ENCODE measurements at regions not wholly inside any gene's neighbourhood (a gene's known extent, or its start where the extent isn't known, plus 50 kb on each side); places are given as distances from the start of the nearest gene placed in this dataset.

- H3K4me3 ChIP-seq (ENCODE audit: low read length), result no peak overlapping the region
These were observed 121.6 kb upstream of the ADAMTS16 start for GRCh38 chr5:5018578-5018970.

DNA sequence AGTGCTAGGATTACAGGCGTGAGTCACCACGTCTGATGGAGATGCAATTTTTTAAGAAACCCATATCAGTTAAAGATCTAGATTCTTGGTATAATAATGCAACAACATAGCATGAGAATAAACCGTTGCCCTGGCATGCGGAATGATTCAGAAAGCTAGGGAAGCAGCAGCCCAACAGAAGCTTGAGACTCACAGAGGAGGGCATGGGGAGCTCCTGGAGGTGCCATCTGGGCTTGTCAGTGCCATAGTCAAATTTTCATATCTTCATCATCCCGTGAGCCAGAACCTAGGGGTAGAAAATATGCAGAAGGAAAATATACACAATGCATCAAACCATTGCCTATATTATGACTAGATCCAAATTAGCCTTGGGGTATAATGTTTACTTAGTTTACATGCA, 118.7 kb upstream of the ADAMTS16 start:
- no peak for DNase-seq (ENCODE audit: low read depth)
- H3K36me3 ChIP-seq (ENCODE audit: control insufficient read depth, insufficient read depth, low read length, severe bottlenecking), result no peaks in the 10 kb centered on the region
- peaks cover 13% of the 10 kb centered on the region for H3K4me1 ChIP-seq (ENCODE audit: control insufficient read depth, insufficient read depth, low read length)
- H3K9me3 ChIP-seq (ENCODE audit: control insufficient read depth, low read length), result no peaks in the 10 kb centered on the region
- H3K27me3 ChIP-seq (replicated peaks; ENCODE audit: control insufficient read depth, insufficient read depth, low read length), result no peaks in the 10 kb centered on the region
- no peak overlapping the region for H3K9ac ChIP-seq (ENCODE audit: low read length)
- no peak overlapping the region for H3K4me3 ChIP-seq (ENCODE audit: low read length)

More at GRCh38 chr5:5018578-5018970, 121.6 kb upstream of the ADAMTS16 start:
- H3K9ac ChIP-seq (ENCODE audit: low read length), result no peak overlapping the region
- no peaks in the 10 kb centered on the region for H3K9me3 ChIP-seq (ENCODE audit: control insufficient read depth, low read length)
- H3K4me1 ChIP-seq (ENCODE audit: control insufficient read depth, insufficient read depth, low read length), result peaks cover 26% of the 10 kb centered on the region
- no peak for DNase-seq (ENCODE audit: low read depth)
- H3K27me3 ChIP-seq (replicated peaks; ENCODE audit: control insufficient read depth, insufficient read depth, low read length), result no peaks in the 10 kb centered on the region
- H3K36me3 ChIP-seq (ENCODE audit: control insufficient read depth, insufficient read depth, low read length, severe bottlenecking), result no peaks in the 10 kb centered on the region

DNA sequence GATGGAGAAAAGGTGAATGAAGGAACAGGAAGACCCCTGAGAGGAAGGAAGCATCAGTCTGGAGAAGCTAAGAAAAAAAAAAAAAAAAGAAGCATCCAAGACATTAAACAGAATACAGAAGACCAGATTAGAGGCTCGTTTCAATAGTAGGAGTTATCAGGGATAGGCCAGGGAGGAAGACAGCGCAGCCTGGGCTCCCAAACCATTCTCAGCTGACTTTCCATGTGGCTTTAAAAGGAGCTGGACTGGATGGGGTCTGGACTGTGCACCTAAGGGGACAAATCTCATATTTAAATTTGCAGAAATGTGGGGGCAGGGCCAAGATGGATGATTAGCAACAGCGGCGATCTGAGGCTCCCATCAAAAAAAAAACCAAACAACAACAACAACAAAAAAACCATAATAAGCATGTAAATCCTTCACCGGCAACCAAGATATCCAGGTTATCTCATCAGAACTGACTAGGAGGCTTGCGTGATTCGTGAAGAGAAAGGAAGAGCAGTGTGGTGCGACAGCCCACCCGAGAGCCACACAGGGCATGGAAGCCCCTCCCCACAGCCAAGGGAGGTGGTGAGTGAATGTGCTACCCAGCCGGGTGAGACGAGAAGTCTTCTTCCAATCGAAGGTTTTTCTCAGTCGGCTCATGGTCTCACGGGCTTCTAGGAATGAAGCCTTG, 114.9 kb upstream of the ADAMTS16 start:
- Histone ChIP-seq H3K4me1 (ENCODE audit: control insufficient read depth, insufficient read depth, low read length) (no peaks in the 10 kb centered on the region), H3K27me3 (replicated peaks; ENCODE audit: control insufficient read depth, insufficient read depth, low read length) (no peaks in the 10 kb centered on the region), H3K4me3 (ENCODE audit: low read length) (peak overlapping the region; percentile 37), H3K36me3 (ENCODE audit: control insufficient read depth, insufficient read depth, low read length, severe bottlenecking) (no peaks in the 10 kb centered on the region), H3K9ac (ENCODE audit: low read length) (no peak overlapping the region), H3K9me3 (ENCODE audit: control insufficient read depth, low read length) (peaks cover 4% of the 10 kb centered on the region)
- no peak for DNase-seq (ENCODE audit: low read depth)

GRCh38 chr5:5025774-5026408, 114.2 kb upstream of the ADAMTS16 start:
- Histone ChIP-seq H3K9ac (ENCODE audit: low read length) (no peak overlapping the region), H3K4me1 (ENCODE audit: control insufficient read depth, insufficient read depth, low read length) (no peaks in the 10 kb centered on the region), H3K4me3 (ENCODE audit: low read length) (peak overlapping the region; percentile 37), H3K36me3 (ENCODE audit: control insufficient read depth, insufficient read depth, low read length, severe bottlenecking) (no peaks in the 10 kb centered on the region), H3K27me3 (replicated peaks; ENCODE audit: control insufficient read depth, insufficient read depth, low read length) (no peaks in the 10 kb centered on the region), H3K9me3 (ENCODE audit: control insufficient read depth, low read length) (peaks cover 11% of the 10 kb centered on the region)
- DNase-seq (ENCODE audit: low read depth), result no peak

GRCh38 chr5:5026409-5026785, 113.7 kb upstream of the ADAMTS16 start:
- H3K9ac ChIP-seq (ENCODE audit: low read length), result no peak overlapping the region
- no peak overlapping the region for H3K4me3 ChIP-seq (ENCODE audit: low read length)
- no peak for DNase-seq (ENCODE audit: low read depth)
- no peaks in the 10 kb centered on the region for H3K36me3 ChIP-seq (ENCODE audit: control insufficient read depth, insufficient read depth, low read length, severe bottlenecking)
- peaks cover 13% of the 10 kb centered on the region for H3K9me3 ChIP-seq (ENCODE audit: control insufficient read depth, low read length)
- H3K27me3 ChIP-seq (replicated peaks; ENCODE audit: control insufficient read depth, insufficient read depth, low read length), result no peaks in the 10 kb centered on the region
- no peaks in the 10 kb centered on the region for H3K4me1 ChIP-seq (ENCODE audit: control insufficient read depth, insufficient read depth, low read length)

DNA sequence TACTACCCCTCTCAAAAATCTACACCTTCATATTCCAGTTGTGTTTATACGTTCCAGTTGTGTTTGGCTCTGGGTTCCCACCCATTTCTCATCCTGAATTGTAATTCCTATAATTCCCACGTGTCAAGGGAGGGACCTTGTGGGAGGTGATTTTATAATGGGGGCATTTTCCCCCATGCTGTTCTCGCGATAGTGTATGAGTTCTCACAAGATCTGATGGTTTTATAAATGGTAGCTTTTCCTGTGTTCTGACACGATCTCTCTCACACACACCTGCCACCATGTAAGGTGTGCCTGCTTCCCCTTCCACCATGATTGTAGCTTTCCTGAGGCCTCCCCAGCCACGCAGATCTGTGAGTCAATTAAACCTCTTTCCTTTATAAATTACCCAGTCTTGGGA, 108.5 kb upstream of the ADAMTS16 start:
- H3K9me3 ChIP-seq (ENCODE audit: control insufficient read depth, low read length), result peaks cover 32% of the 10 kb centered on the region
- H3K4me1 ChIP-seq (ENCODE audit: control insufficient read depth, insufficient read depth, low read length), result no peaks in the 10 kb centered on the region
- H3K36me3 ChIP-seq (ENCODE audit: control insufficient read depth, insufficient read depth, low read length, severe bottlenecking), result no peaks in the 10 kb centered on the region
- H3K27me3 ChIP-seq (replicated peaks; ENCODE audit: control insufficient read depth, insufficient read depth, low read length), result no peaks in the 10 kb centered on the region
- no peak overlapping the region for H3K4me3 ChIP-seq (ENCODE audit: low read length)
- no peak overlapping the region for H3K9ac ChIP-seq (ENCODE audit: low read length)
- DNase-seq (ENCODE audit: low read depth), result no peak

DNA sequence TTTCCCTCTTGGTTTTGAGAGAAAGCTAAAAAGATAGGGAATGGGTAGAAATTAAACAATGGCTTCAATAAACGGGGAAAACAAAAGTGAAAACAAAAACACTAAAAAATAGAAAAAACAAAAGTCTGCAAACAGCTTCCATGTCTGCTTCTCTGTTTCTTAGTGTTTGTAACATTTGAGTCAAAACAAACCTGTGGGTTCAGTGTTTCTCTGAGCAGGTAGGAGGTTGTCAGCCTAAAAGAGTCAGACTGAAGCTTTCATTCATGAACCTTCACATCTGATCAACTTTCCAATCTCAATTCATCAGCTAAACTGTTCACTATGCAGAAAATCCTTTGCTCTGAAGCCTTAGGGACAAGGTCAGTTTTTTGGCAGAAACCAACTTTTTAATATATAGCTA, 102.5 kb upstream of the ADAMTS16 start:
- H3K4me1 ChIP-seq (ENCODE audit: control insufficient read depth, insufficient read depth, low read length), result no peaks in the 10 kb centered on the region
- no peak overlapping the region for H3K9ac ChIP-seq (ENCODE audit: low read length)
- no peak overlapping the region for H3K4me3 ChIP-seq (ENCODE audit: low read length)
- H3K36me3 ChIP-seq (ENCODE audit: control insufficient read depth, insufficient read depth, low read length, severe bottlenecking), result no peaks in the 10 kb centered on the region
- peaks cover 14% of the 10 kb centered on the region for H3K27me3 ChIP-seq (replicated peaks; ENCODE audit: control insufficient read depth, insufficient read depth, low read length)
- DNase-seq (ENCODE audit: low read depth), result no peak
- peaks cover 14% of the 10 kb centered on the region for H3K9me3 ChIP-seq (ENCODE audit: control insufficient read depth, low read length)

DNA sequence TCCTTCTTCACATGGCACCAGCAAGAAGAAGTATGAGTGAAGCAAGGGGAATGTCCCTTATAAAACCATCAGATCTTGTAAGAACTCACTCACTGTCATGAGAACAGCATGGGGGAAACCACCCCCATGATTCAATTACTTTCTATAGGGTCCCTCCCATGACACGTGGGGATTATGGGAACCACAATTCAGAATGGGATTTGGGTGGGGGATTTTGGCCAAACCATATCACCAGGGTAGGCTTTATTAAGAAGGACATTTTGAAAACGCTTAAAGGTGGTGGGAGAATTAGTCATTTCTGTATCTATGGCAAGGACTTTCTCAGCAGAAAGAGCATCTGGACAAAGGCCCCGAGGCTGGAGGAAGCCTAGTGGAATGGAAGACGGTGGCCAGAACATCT, 100.2 kb upstream of the ADAMTS16 start:
- Histone ChIP-seq H3K9ac (ENCODE audit: low read length) (no peak overlapping the region), H3K27me3 (replicated peaks; ENCODE audit: control insufficient read depth, insufficient read depth, low read length) (peaks cover 14% of the 10 kb centered on the region), H3K4me3 (ENCODE audit: low read length) (no peak overlapping the region), H3K36me3 (ENCODE audit: control insufficient read depth, insufficient read depth, low read length, severe bottlenecking) (no peaks in the 10 kb centered on the region), H3K9me3 (ENCODE audit: control insufficient read depth, low read length) (peaks cover 8% of the 10 kb centered on the region), H3K4me1 (ENCODE audit: control insufficient read depth, insufficient read depth, low read length) (no peaks in the 10 kb centered on the region)
- DNase-seq (ENCODE audit: low read depth), result no peak

GRCh38 chr5:5040712-5041111, 99.4 kb upstream of the ADAMTS16 start:
- Histone ChIP-seq H3K4me1 (ENCODE audit: control insufficient read depth, insufficient read depth, low read length) (no peaks in the 10 kb centered on the region), H3K9ac (ENCODE audit: low read length) (no peak overlapping the region), H3K27me3 (replicated peaks; ENCODE audit: control insufficient read depth, insufficient read depth, low read length) (peaks cover 14% of the 10 kb centered on the region), H3K36me3 (ENCODE audit: control insufficient read depth, insufficient read depth, low read length, severe bottlenecking) (no peaks in the 10 kb centered on the region), H3K9me3 (ENCODE audit: control insufficient read depth, low read length) (peaks cover 8% of the 10 kb centered on the region), H3K4me3 (ENCODE audit: low read length) (no peak overlapping the region)
- no peak for DNase-seq (ENCODE audit: low read depth)

DNA sequence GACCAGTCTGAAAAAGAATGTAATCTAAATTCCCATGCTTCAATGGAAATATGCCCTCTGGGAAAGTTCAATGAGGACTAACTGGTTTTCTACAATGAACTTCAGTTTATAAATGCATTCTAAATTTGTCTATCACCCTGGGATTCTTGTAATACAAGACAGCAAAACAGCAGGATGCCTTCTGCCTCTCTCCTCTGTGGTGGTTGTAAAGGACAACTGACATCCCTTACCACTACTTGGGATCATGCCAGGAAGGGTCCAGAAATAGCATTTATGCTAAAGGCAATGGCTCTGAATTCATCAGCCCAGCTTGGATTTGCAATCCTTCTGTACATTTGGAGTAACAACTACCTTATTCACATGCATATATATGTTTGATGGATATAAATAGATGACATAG, 97.3 kb upstream of the ADAMTS16 start:
- H3K27me3 ChIP-seq (replicated peaks; ENCODE audit: control insufficient read depth, insufficient read depth, low read length), result peaks cover 17% of the 10 kb centered on the region
- no peak overlapping the region for H3K4me3 ChIP-seq (ENCODE audit: low read length)
- H3K4me1 ChIP-seq (ENCODE audit: control insufficient read depth, insufficient read depth, low read length), result no peaks in the 10 kb centered on the region
- no peak for DNase-seq (ENCODE audit: low read depth)
- no peaks in the 10 kb centered on the region for H3K36me3 ChIP-seq (ENCODE audit: control insufficient read depth, insufficient read depth, low read length, severe bottlenecking)
- H3K9ac ChIP-seq (ENCODE audit: low read length), result no peak overlapping the region
- H3K9me3 ChIP-seq (ENCODE audit: control insufficient read depth, low read length), result peaks cover 8% of the 10 kb centered on the region

DNA sequence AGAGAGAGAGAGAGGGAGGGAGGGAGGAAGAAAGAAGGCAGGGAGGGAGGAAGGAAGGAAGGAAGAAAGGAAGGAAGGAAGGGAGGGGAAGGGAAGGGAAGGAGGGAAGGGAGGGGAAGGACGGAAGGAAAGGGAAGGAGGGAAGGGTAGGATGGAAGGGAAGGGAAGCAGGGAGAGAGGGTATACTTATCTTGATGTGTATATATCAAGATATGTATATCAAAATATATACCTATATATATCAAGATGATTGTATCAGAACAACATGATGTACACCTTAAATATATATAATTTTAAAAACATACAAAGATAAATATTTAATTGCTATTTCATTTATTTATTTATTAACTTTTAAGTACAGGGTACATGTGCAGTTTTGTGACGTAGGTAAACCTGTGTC, 96.8 kb upstream of the ADAMTS16 start:
- Histone ChIP-seq H3K9ac (ENCODE audit: low read length) (no peak overlapping the region), H3K4me3 (ENCODE audit: low read length) (no peak overlapping the region), H3K9me3 (ENCODE audit: control insufficient read depth, low read length) (peaks cover 8% of the 10 kb centered on the region), H3K36me3 (ENCODE audit: control insufficient read depth, insufficient read depth, low read length, severe bottlenecking) (no peaks in the 10 kb centered on the region), H3K27me3 (replicated peaks; ENCODE audit: control insufficient read depth, insufficient read depth, low read length) (peaks cover 17% of the 10 kb centered on the region), H3K4me1 (ENCODE audit: control insufficient read depth, insufficient read depth, low read length) (no peaks in the 10 kb centered on the region)
- DNase-seq (ENCODE audit: low read depth), result no peak

Measured in adipocyte (in vitro differentiated cells).